ENCODE measurements at regions not wholly inside any gene's neighbourhood (a gene's known extent, or its start where the extent isn't known, plus 50 kb on each side); places are given as distances from the start of the nearest gene placed in this dataset.

DNA sequence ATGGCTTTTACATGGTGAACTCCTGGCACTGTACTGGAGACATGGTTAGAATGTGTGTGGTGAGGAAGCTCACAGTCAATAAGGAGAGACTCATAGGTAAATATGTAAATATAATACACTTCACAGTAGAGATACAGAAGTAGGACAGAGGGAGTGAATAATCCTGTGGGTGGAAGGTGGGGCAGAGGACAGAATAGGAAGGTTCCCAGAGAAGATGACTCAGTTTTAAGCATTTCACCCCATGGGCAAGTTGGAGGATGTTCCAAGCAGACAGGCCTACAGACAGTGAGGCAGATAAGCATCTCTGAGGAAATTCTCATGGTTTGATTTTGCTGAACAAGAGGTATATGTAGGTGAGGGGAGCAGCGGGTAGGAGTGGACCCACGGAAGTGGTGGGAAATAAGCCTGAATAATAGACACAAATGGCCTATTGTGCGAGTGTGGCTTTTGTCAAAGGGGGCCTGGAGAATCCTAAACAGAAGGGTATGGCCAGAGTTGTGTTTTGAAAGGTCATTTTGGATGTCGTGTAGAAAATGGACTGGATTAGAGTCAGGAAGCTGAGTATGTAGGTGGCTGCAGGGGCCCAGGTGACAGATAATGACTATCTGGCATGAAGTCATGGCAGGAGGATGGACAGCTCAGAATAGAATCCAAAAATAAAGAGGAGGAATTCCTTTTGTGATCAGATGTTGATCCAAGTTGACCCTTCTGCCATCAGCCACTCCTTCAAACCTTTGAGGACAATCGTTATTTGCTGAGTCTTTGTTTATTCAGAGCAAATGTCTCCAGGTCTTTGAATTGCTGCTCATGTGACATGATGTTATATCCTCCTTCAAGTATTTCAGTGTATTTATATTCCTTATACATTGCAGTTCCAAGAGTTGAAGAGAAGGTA is 97.3 kb upstream of the THRB start:
- no peak overlapping the region for H3K4me2 ChIP-seq
- H3K36me3 ChIP-seq (ENCODE audit: insufficient read depth) = no peaks in the 10 kb centered on the region
- no peaks in the 10 kb centered on the region for H3K36me3 Mint-ChIP-seq (ENCODE audit: low read depth)
- H3K9me2 ChIP-seq (ENCODE audit: insufficient read depth) = no peaks in the 10 kb centered on the region
- peaks cover 2% of the 10 kb centered on the region for H3K27me3 Mint-ChIP-seq (ENCODE audit: insufficient read depth, low read depth, poor library complexity)
- no peaks in the 10 kb centered on the region for H3K79me2 ChIP-seq (replicated peaks; ENCODE audit: insufficient read depth)
- TF ChIP-seq EZH2 (IDR thresholded peaks at IDR 0.05; ENCODE audit: low read depth, unreplicated experiment) (no peak), EZH2phosphoT487 (IDR thresholded peaks at IDR 0.05; ENCODE audit: unreplicated experiment) (no peak), ZNF331 (CRISPR knock-in tag; IDR thresholded peaks at IDR 0.05; ENCODE audit: low read depth) (no peak), POLR2AphosphoS5 (IDR thresholded peaks at IDR 0.05; ENCODE audit: low read depth) (no peak)
- TF ChIP-seq, protein P1, sequence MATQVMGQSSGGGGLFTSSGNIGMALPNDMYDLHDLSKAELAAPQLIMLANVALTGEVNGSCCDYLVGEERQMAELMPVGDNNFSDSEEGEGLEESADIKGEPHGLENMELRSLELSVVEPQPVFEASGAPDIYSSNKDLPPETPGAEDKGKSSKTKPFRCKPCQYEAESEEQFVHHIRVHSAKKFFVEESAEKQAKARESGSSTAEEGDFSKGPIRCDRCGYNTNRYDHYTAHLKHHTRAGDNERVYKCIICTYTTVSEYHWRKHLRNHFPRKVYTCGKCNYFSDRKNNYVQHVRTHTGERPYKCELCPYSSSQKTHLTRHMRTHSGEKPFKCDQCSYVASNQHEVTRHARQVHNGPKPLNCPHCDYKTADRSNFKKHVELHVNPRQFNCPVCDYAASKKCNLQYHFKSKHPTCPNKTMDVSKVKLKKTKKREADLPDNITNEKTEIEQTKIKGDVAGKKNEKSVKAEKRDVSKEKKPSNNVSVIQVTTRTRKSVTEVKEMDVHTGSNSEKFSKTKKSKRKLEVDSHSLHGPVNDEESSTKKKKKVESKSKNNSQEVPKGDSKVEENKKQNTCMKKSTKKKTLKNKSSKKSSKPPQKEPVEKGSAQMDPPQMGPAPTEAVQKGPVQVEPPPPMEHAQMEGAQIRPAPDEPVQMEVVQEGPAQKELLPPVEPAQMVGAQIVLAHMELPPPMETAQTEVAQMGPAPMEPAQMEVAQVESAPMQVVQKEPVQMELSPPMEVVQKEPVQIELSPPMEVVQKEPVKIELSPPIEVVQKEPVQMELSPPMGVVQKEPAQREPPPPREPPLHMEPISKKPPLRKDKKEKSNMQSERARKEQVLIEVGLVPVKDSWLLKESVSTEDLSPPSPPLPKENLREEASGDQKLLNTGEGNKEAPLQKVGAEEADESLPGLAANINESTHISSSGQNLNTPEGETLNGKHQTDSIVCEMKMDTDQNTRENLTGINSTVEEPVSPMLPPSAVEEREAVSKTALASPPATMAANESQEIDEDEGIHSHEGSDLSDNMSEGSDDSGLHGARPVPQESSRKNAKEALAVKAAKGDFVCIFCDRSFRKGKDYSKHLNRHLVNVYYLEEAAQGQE (IDR thresholded peaks at IDR 0.05; ENCODE audit: unreplicated experiment) = no peak
- no peak for DNase-seq (ENCODE audit: low spot score)
- no peaks in the 10 kb centered on the region for H3K27me3 ChIP-seq (ENCODE audit: insufficient read depth)
- no peak overlapping the region for H3K4me3 ChIP-seq
- peaks cover 4% of the 10 kb centered on the region; the same call in 1 of the 3 replicates for H3K4me1 Mint-ChIP-seq
- H3K4me3 Mint-ChIP-seq = no peak overlapping the region
- no peaks in the 10 kb centered on the region for H3F3A ChIP-seq (replicated peaks; ENCODE audit: low read depth)
- H2AFZ ChIP-seq = no peak overlapping the region
- no peak for ATAC-seq
- no peaks in the 10 kb centered on the region; the same call in 1 of the 2 replicates for H4K20me1 ChIP-seq (replicated peaks; ENCODE audit: insufficient read depth)
- H3K27ac Mint-ChIP-seq = no peak overlapping the region
- H3K4me1 ChIP-seq (ENCODE audit: insufficient read depth) = no peaks in the 10 kb centered on the region
- no peaks in the 10 kb centered on the region for H3K9me3 Mint-ChIP-seq
- H3K27ac ChIP-seq (ENCODE audit: low read depth) = no peak overlapping the region

DNA sequence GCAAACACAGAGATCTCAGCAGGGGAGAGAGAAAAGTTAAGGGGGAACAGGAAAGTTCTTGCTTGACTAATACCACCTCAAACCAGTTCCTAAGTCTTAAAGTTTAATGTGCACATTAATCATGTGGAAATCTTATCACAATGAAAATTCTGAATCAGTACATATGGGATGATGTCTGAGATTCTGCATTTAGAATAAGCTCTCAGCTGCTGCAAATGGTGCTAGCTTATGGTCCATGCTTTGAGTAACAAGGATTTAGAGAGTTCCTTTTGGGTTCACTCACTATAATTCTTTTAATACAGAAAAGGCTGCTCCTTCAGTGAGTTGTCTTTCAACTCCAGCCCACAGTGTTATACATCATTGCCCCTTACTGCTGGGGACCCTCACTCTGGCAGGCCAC is 99.5 kb upstream of the THRB start:
- Mint-ChIP-seq H3K36me3 (ENCODE audit: low read depth) (no peaks in the 10 kb centered on the region), H3K9me3 (no peaks in the 10 kb centered on the region), H3K27me3 (ENCODE audit: insufficient read depth, low read depth, poor library complexity) (peaks cover 2% of the 10 kb centered on the region), H3K4me1 (peaks cover 6% of the 10 kb centered on the region; the same call in 2 of the 3 replicates), H3K4me3 (no peak overlapping the region), H3K27ac (no peak overlapping the region)
- Histone ChIP-seq H3F3A (replicated peaks; ENCODE audit: low read depth) (no peaks in the 10 kb centered on the region), H3K36me3 (ENCODE audit: insufficient read depth) (no peaks in the 10 kb centered on the region), H2AFZ (no peak overlapping the region), H3K4me2 (no peak overlapping the region), H3K27ac (ENCODE audit: low read depth) (no peak overlapping the region), H3K9me2 (ENCODE audit: insufficient read depth) (no peaks in the 10 kb centered on the region), H4K20me1 (replicated peaks; ENCODE audit: insufficient read depth) (no peaks in the 10 kb centered on the region; the same call in 1 of the 2 replicates), H3K4me3 (no peak overlapping the region), H3K27me3 (ENCODE audit: insufficient read depth) (no peaks in the 10 kb centered on the region), H3K4me1 (ENCODE audit: insufficient read depth) (no peaks in the 10 kb centered on the region; the same call in 1 of the 2 replicates), H3K79me2 (replicated peaks; ENCODE audit: insufficient read depth) (no peaks in the 10 kb centered on the region)
- ATAC-seq (no peak), DNase-seq (ENCODE audit: low spot score) (no peak)
- no peak for TF ChIP-seq NANOG (IDR thresholded peaks at IDR 0.05; ENCODE audit: borderline replicate concordance)
- no peak for TF ChIP-seq ZNF331 (CRISPR knock-in tag; IDR thresholded peaks at IDR 0.05; ENCODE audit: low read depth)
- TF ChIP-seq, protein P2, sequence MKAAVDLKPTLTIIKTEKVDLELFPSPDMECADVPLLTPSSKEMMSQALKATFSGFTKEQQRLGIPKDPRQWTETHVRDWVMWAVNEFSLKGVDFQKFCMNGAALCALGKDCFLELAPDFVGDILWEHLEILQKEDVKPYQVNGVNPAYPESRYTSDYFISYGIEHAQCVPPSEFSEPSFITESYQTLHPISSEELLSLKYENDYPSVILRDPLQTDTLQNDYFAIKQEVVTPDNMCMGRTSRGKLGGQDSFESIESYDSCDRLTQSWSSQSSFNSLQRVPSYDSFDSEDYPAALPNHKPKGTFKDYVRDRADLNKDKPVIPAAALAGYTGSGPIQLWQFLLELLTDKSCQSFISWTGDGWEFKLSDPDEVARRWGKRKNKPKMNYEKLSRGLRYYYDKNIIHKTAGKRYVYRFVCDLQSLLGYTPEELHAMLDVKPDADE (IDR thresholded peaks at IDR 0.05) = no peak
- no peak for TF ChIP-seq CREB1 (CRISPR knock-in tag; IDR thresholded peaks at IDR 0.05; ENCODE audit: low read depth)
